ENCODE measurements at regions not wholly inside any gene's neighbourhood (a gene's known extent, or its start where the extent isn't known, plus 50 kb on each side); places are given as distances from the start of the nearest gene placed in this dataset.

DNA sequence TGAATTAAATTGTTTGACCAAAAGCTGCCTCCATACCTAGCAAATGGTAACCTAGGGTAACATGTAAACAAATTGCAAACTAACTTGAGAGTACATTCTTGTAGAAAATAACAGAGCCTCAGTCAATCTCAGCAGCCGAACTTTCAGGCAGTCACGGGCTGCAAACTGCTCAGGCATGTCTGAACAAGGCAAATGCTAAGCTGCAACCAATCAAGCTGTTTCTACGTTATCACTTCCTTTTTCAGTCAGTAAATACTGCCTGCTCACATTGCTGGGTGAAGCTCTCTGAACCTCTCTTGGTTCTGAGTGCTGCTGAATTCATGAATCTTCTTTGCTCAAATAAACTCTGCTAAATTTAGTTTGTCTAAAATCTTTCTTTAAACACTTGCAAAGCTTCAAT is 1212.4 kb downstream of the SORCS1 start:
- TF ChIP-seq CTCF (IDR thresholded peaks at IDR 0.05; ENCODE audit: low read depth, low read length, poor library complexity, severe bottlenecking) (no peak), EZH2phosphoT487 (IDR thresholded peaks at IDR 0.05; ENCODE audit: borderline replicate concordance, low read length) (no peak)
